Endothelial cell of umbilical vein (primary cell): ENCODE measurements at regions not wholly inside any gene's neighbourhood (a gene's known extent, or its start where the extent isn't known, plus 50 kb on each side); places are given as distances from the start of the nearest gene placed in this dataset.

Experiments
- BruUV-seq: library from RNA; stranded (reverse); fragments of 400-500 nt; replicated peaks from 2 replicates; lab custom pipeline; 2021; lab: Mats Ljungman, UMichigan
- CTCF ChIA-PET: fragments of 300-600, 350-600 bp; sonication (Branson Sonifier 250); formaldehyde crosslinking; loops from one replicate; lab custom pipeline; 2021; ENCODE audit warnings: antibody characterized with exemption, inconsistent platforms; lab: Charles Lee
- POLR2A ChIA-PET: fragments of 300-600, 350-600 bp; sonication (Branson Sonifier 250); formaldehyde crosslinking; loops from one replicate; lab custom pipeline; 2021; ENCODE audit warnings: antibody characterized with exemption, inconsistent platforms; lab: Charles Lee
- DNase-seq: peaks from one replicate; pipeline ENCODE4 v3.0.0-alpha.2; 2011; ENCODE audit warnings: low read depth, low spot score
- FAIRE-seq: peaks from 2 replicates; lab custom pipeline; 2011; peaks lifted over from hg19 to GRCh38; lab: Jason Lieb, UNC
- H2AFZ ChIP-seq: 2 replicates; pipeline ENCODE4 v1.6.0; 2012; ENCODE audit warnings: low read depth, low read length, control low read depth, inconsistent platforms
- H3K27ac ChIP-seq: 2 replicates; pipeline ENCODE4 v1.5.1; 2011; ENCODE audit warnings: low read depth, mild to moderate bottlenecking, control low read depth, low read length, moderate library complexity; ENCODE audit not compliant: insufficient read depth
- H3K27me3 ChIP-seq, 2 experiments: 2 replicates each; pipeline versions ENCODE4 v1.6.0 to v1.6.1; 2011; ENCODE audit warnings: low read length in 2 of 2, mixed read lengths in 1 of 2; ENCODE audit not compliant: control insufficient read depth in 2 of 2, insufficient read depth in 2 of 2
- H3K36me3 ChIP-seq, 2 experiments: 2 replicates in 1 of 2; 3 replicates in 1 of 2; pipeline ENCODE4 v1.5.1; 2011; ENCODE audit warnings: low read length in 2 of 2, mild to moderate bottlenecking in 1 of 2, moderate library complexity in 1 of 2; ENCODE audit not compliant: control insufficient read depth in 2 of 2, insufficient read depth in 2 of 2; ENCODE audit errors: extremely low read depth in 1 of 2
- H3K4me1 ChIP-seq: 3 replicates; pipeline ENCODE4 v1.5.1; 2011; ENCODE audit warnings: mild to moderate bottlenecking, low read length; ENCODE audit not compliant: control insufficient read depth, insufficient read depth; ENCODE audit errors: extremely low read depth
- H3K4me2 ChIP-seq: 2 replicates; pipeline ENCODE4 v1.6.1; 2011; ENCODE audit warnings: low read length, control low read depth, mixed read lengths; ENCODE audit not compliant: insufficient read depth
- H3K4me3 ChIP-seq, 3 experiments: fragments of 200-600 bp in 1 of 3; sonication (generic), shearing (Covaris generic) in 1 of 3; replicated peaks in 1 of 3; 2 replicates each; pipeline ENCODE4 v1.5.1; 2011 to 2016; ENCODE audit warnings: control low read depth in 3 of 3, low read length in 3 of 3, mild to moderate bottlenecking in 2 of 3, inconsistent platforms in 1 of 3, low read depth in 1 of 3, moderate library complexity in 1 of 3; ENCODE audit not compliant: insufficient read depth in 1 of 3
- H3K79me2 ChIP-seq: 2 replicates; pipeline ENCODE4 v1.6.0; 2012; ENCODE audit warnings: low read length, inconsistent platforms; ENCODE audit not compliant: control insufficient read depth, insufficient read depth
- H3K9ac ChIP-seq: replicated peaks from 2 replicates; pipeline ENCODE3; 2011; ENCODE audit warnings: low read length, control low read depth; ENCODE audit not compliant: insufficient read depth; ENCODE audit errors: extremely low read depth
- H3K9me1 ChIP-seq: replicated peaks from 3 replicates; pipeline ENCODE4 v1.6.0; 2011; ENCODE audit warnings: mild to moderate bottlenecking, low read length; ENCODE audit not compliant: control insufficient read depth, insufficient read depth; ENCODE audit errors: extremely low read depth
- H3K9me3 ChIP-seq: replicated peaks from 2 replicates; pipeline ENCODE4 v1.5.1; 2012; ENCODE audit warnings: low read length, inconsistent platforms; ENCODE audit not compliant: control insufficient read depth, insufficient read depth
- H4K20me1 ChIP-seq: replicated peaks from 2 replicates; pipeline ENCODE3; 2011; ENCODE audit warnings: mild to moderate bottlenecking, low read length; ENCODE audit not compliant: control insufficient read depth, insufficient read depth; ENCODE audit errors: extremely low read depth
- EZH2 ChIP-seq: IDR thresholded peaks from 2 replicates; pipeline ENCODE4 v1.6.1; 2012; ENCODE audit warnings: borderline replicate concordance, low read depth, mild to moderate bottlenecking, moderate library complexity, low read length, inconsistent platforms; ENCODE audit not compliant: severe bottlenecking
- FOS ChIP-seq: IDR thresholded peaks from 2 replicates; pipeline ENCODE4 v1.6.1; 2011; ENCODE audit warnings: mild to moderate bottlenecking, low read length, moderate library complexity, borderline replicate concordance; ENCODE audit not compliant: insufficient read depth
- GATA2 ChIP-seq: IDR thresholded peaks from 2 replicates; pipeline ENCODE4 v1.7.0; 2011; ENCODE audit warnings: low read depth, mild to moderate bottlenecking, moderate library complexity, mixed read lengths, low read length; ENCODE audit not compliant: insufficient read length, insufficient read depth
- JUN ChIP-seq: IDR thresholded peaks from 2 replicates; pipeline ENCODE4 v1.6.1; 2011; ENCODE audit warnings: borderline replicate concordance, low read depth; ENCODE audit not compliant: insufficient read length, insufficient read depth
- MYC ChIP-seq: IDR thresholded peaks from one replicate; pipeline ENCODE4 v1.6.1; 2011; ENCODE audit warnings: mild to moderate bottlenecking, low read depth, low read length
- POLR2A ChIP-seq: IDR thresholded peaks from 2 replicates; pipeline ENCODE4 v1.6.1; 2012; ENCODE audit warnings: low read depth, mild to moderate bottlenecking, control low read depth, low read length
- POLR2AphosphoS5 ChIP-seq: IDR thresholded peaks from 2 replicates; pipeline ENCODE4 v1.6.1; 2012; ENCODE audit warnings: low read depth, mild to moderate bottlenecking, control low read depth, low read length, moderate library complexity; ENCODE audit not compliant: insufficient read depth
- dilution Hi-C: fragments of 300-500 bp; cut with MboI; formaldehyde crosslinking; loops from one replicate; pipeline ENCODE4 v1.15.0; 2019; ENCODE audit warnings: low sequenced_read_pairs; ENCODE audit not compliant: extremely low pct_ligation_motif_present
- intact Hi-C: fragments of 100-400 bp; cut with micrococcal nuclease; formaldehyde crosslinking; loops from one replicate; pipeline ENCODE4 v1.10.0; 2022
- TF ChIP-seq, protein P1 (sequence below), 2 donors: IDR thresholded peaks; 1 replicate in 1 of 2; 2 replicates in 1 of 2; pipeline ENCODE4 v1.5.1; 2011; ENCODE audit warnings: low read length in 2 of 2, mild to moderate bottlenecking in 2 of 2, moderate library complexity in 2 of 2, control low read depth in 1 of 2, inconsistent platforms in 1 of 2, low read depth in 1 of 2; ENCODE audit not compliant: insufficient read depth in 1 of 2; ENCODE audit errors: extremely low read depth in 1 of 2
- TF ChIP-seq, protein P2 (sequence below): IDR thresholded peaks from 2 replicates; pipeline ENCODE4 v1.6.1; 2011; ENCODE audit not compliant: insufficient read depth, insufficient read length

DNA sequence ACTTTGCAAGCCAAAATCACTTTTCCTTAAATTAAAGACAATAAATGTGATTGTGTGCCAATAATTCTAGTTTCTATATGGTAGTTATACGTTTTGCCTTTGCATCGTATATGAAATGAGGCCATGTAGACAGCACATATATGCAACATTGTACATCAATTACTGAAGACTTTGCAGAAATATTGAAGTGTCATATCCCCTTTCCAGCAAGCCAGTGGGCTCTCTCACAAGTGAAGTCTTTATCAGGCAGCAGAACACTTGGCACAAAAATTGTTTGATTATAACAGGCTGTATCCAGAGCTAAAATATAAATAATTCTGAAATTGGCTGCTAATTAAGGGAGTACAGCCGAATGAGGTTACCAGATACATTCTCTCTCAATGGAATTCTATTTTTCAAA is 588.6 kb upstream of the SEMA3D start:
- Histone ChIP-seq H3K27ac (no peak overlapping the region), H4K20me1 (no peaks in the 10 kb centered on the region), H3K9me1 (no peaks in the 10 kb centered on the region), H3K27me3 (no peaks in the 10 kb centered on the region), H3K4me1 (no peaks in the 10 kb centered on the region), H3K9ac (no peak overlapping the region), H3K36me3 (no peaks in the 10 kb centered on the region), H3K9me3 (no peaks in the 10 kb centered on the region), H2AFZ (no peak overlapping the region), H3K79me2 (no peaks in the 10 kb centered on the region), H3K4me2 (no peak overlapping the region), H3K4me3 (no peak overlapping the region)
- CTCF ChIA-PET, result no interaction called here
- FAIRE-seq (no peak), DNase-seq (no peak)
- intact Hi-C loops, result no loop called here
- TF ChIP-seq GATA2 (no peak), POLR2AphosphoS5 (no peak), EZH2 (no peak), JUN (no peak), MYC (no peak), POLR2A (no peak), FOS (no peak)
- TF ChIP-seq, protein P1, sequence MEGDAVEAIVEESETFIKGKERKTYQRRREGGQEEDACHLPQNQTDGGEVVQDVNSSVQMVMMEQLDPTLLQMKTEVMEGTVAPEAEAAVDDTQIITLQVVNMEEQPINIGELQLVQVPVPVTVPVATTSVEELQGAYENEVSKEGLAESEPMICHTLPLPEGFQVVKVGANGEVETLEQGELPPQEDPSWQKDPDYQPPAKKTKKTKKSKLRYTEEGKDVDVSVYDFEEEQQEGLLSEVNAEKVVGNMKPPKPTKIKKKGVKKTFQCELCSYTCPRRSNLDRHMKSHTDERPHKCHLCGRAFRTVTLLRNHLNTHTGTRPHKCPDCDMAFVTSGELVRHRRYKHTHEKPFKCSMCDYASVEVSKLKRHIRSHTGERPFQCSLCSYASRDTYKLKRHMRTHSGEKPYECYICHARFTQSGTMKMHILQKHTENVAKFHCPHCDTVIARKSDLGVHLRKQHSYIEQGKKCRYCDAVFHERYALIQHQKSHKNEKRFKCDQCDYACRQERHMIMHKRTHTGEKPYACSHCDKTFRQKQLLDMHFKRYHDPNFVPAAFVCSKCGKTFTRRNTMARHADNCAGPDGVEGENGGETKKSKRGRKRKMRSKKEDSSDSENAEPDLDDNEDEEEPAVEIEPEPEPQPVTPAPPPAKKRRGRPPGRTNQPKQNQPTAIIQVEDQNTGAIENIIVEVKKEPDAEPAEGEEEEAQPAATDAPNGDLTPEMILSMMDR (IDR thresholded peaks at IDR 0.05; ENCODE audit: extremely low read depth in 1 of 2, insufficient read depth in 1 of 2, low read depth in 1 of 2, low read length in 2 of 2), result no peak
- TF ChIP-seq, protein P2, sequence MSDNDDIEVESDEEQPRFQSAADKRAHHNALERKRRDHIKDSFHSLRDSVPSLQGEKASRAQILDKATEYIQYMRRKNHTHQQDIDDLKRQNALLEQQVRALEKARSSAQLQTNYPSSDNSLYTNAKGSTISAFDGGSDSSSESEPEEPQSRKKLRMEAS, result no peak
- dilution Hi-C loops, result no loop called here
- BruUV-seq, result no TSS peak
- POLR2A ChIA-PET, result no interaction called here
